ENCODE measurements at regions not wholly inside any gene's neighbourhood (a gene's known extent, or its start where the extent isn't known, plus 50 kb on each side); places are given as distances from the start of the nearest gene placed in this dataset.

- TF ChIP-seq GATA2 (IDR thresholded peaks at IDR 0.05; ENCODE audit: low read depth, low read length) = no peak
- no peak for TF ChIP-seq GATA3 (IDR thresholded peaks at IDR 0.05; ENCODE audit: low read depth, low read length)
Observed at GRCh38 chr5:125713109-125713805, 710.0 kb upstream of the GRAMD2B start.

Data from SH-SY5Y (cell line).